ENCODE measurements at regions not wholly inside any gene's neighbourhood (a gene's known extent, or its start where the extent isn't known, plus 50 kb on each side); places are given as distances from the start of the nearest gene placed in this dataset.

- no peak for DNase-seq
These were observed 78.1 kb upstream of the TBX20 start for GRCh38 chr7:35331730-35332678.

DNA sequence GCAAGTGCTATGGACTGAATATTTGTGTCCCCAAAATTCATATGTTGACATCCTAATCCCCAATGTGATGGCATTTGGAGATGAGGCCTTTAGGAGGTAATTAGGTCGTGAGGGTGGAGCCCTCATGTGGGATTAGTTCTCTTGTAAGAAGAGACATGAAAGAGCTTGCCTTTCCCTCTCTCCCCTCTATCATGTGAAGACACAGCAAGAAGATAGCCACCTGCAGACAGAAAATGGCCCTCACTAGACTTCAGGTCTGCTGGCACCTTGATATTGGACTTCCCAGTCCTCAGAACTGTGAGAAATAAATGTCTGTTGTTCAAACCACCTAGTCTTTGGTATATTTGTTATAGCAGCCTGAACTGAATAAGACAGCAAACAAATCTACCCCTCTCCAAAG, 75.1 kb upstream of the TBX20 start:
- no peak for DNase-seq

GRCh38 chr7:35319606-35320005, 65.7 kb upstream of the TBX20 start:
- no peak for DNase-seq

DNA sequence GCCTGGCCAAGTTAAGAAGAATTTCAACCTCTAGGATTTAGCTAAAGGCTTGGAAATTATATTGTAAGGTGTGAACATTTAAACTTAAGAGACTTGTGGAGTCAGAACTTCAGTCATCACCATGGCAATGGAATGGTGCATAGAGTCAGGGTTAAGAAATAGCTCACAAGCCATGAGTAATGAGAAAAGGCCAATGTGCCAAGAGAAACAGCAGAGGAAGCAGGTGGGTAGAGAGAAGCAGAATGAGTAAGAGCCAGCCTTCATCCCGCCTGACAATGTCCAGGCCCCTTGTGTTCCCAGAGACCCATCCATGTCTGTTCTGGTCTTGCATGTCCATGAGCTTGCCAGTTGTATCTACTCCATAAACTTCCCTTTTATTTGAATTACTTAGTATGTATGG, 62.6 kb upstream of the TBX20 start:
- no peak for DNase-seq

- DNase-seq: no peak
These were observed 61.6 kb upstream of the TBX20 start for GRCh38 chr7:35315517-35315916.

- DNase-seq: no peak
These were observed 60.5 kb upstream of the TBX20 start for GRCh38 chr7:35314354-35314753.

DNA sequence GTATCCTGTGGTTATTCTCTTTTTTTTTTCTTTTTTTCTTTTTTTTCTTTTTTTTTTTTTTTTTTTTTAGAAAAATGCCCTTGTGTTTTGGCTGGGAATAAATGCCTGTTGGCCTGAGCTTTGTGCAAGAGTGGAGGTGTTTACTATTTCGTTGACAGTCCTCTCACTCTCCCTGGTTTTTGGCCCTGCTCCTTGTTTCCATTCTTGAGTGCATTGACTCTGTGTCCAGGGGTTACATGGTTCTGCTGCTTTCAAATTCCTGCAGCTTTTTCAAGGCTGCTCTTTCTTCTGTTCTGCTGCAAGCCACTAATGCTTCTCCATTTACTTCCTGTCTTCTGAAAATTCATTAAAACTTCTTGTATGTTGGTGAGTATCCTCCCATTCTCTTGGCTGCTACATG, 59.7 kb upstream of the TBX20 start:
- DNase-seq: no peak

Measured in activated CD4-positive, alpha-beta T cell treated with anti-CD3 and anti-CD28 coated beads, Interleukin-2, amount 50 U/mL, for 4 hours (primary cell).